B cell (primary cell): ENCODE measurements at regions not wholly inside any gene's neighbourhood (a gene's known extent, or its start where the extent isn't known, plus 50 kb on each side); places are given as distances from the start of the nearest gene placed in this dataset.
A peak's percentile ranks its signal among the peaks of the same experiment; 100 is the strongest.

Experiments used
- ATAC-seq: fragments of 200-7000 bp; cut with Tn5 transposase; one replicate; pipeline ENCODE4 v1.10.0; 2021; ENCODE audit warnings: low read depth, mild to moderate bottlenecking, moderate number of reproducible peaks, moderate library complexity
- CTCF ChIA-PET: fragments of 350-600 bp; sonication (Branson Sonifier 250); formaldehyde crosslinking; loops from one replicate; lab custom pipeline; 2021; ENCODE audit warnings: antibody characterized with exemption, inconsistent platforms; lab: Charles Lee
- POLR2A ChIA-PET: fragments of 350-600 bp; sonication (Branson Sonifier 250); formaldehyde crosslinking; loops from one replicate; lab custom pipeline; 2021; ENCODE audit warnings: antibody characterized with exemption; lab: Charles Lee
- DNase-seq: peaks from one replicate; pipeline ENCODE4 v3.0.0; 2013
- H2AFZ ChIP-seq: 2 replicates; pipeline ENCODE4 v1.6.1; 2012; ENCODE audit warnings: mild to moderate bottlenecking, low read depth, low read length; ENCODE audit not compliant: insufficient read depth, poor library complexity, severe bottlenecking
- H3K27ac ChIP-seq, 2 donors: 1 replicate in 1 of 2; 2 replicates in 1 of 2; pipeline ENCODE4 v1.5.1; 2012 to 2013; ENCODE audit warnings: low read length in 2 of 2, mild to moderate bottlenecking in 2 of 2, moderate library complexity in 1 of 2
- H3K27me3 ChIP-seq, 4 experiments: fragments of 200-600 bp in 1 of 4; sonication (generic) in 1 of 4; replicated peaks in 1 of 4; 1 replicate in 2 of 4; 2 replicates in 2 of 4; pipeline versions ENCODE4 v1.6.1 to v1.7.0; 2013 to 2016; ENCODE audit warnings: low read length in 3 of 4, mild to moderate bottlenecking in 2 of 4, mixed read lengths in 1 of 4, moderate library complexity in 1 of 4; ENCODE audit not compliant: insufficient read depth in 4 of 4, control insufficient read depth in 3 of 4; ENCODE audit errors: control extremely low read depth in 1 of 4
- H3K36me3 ChIP-seq, 2 experiments: replicated peaks in 1 of 2; 1 replicate in 1 of 2; 2 replicates in 1 of 2; pipeline versions ENCODE4 v1.6.1 to v1.7.1; 2013; ENCODE audit warnings: low read length in 1 of 2; ENCODE audit not compliant: insufficient read depth in 2 of 2, control insufficient read depth in 1 of 2; ENCODE audit errors: control extremely low read depth in 1 of 2, extremely low read depth in 1 of 2
- H3K4me1 ChIP-seq, 2 donors: fragments of 200-600 bp in 1 of 2; sonication (generic) in 1 of 2; 1 replicate in 1 of 2; 2 replicates in 1 of 2; pipeline versions ENCODE4 v1.5.1 to v1.6.1; 2013 to 2017; ENCODE audit warnings: low read length in 2 of 2; ENCODE audit not compliant: control insufficient read depth in 2 of 2, insufficient read depth in 2 of 2
- H3K4me2 ChIP-seq: replicated peaks from 2 replicates; pipeline ENCODE3; 2012; ENCODE audit warnings: mild to moderate bottlenecking, low read depth, low read length; ENCODE audit not compliant: poor library complexity, severe bottlenecking
- H3K4me3 ChIP-seq, 5 experiments: fragments of 200-600 bp in 1 of 5; sonication (generic) in 1 of 5; 1 replicate in 3 of 5; 2 replicates in 2 of 5; pipeline versions ENCODE4 v1.5.1 to v1.7.0; 2011 to 2016; ENCODE audit warnings: low read length in 4 of 5, mild to moderate bottlenecking in 4 of 5, low read depth in 2 of 5, control low read depth in 1 of 5, moderate library complexity in 1 of 5; ENCODE audit not compliant: insufficient read depth in 1 of 5; ENCODE audit errors: control extremely low read depth in 1 of 5, extremely low read depth in 1 of 5
- H3K79me2 ChIP-seq: fragments of 200-600 bp; sonication (generic); one replicate; pipeline ENCODE4 v1.6.0; 2016; ENCODE audit warnings: low read length; ENCODE audit not compliant: control insufficient read depth, insufficient read depth
- H3K9ac ChIP-seq: fragments of 200-600 bp; sonication (generic); 2 replicates; pipeline ENCODE4 v1.6.1; 2017; ENCODE audit warnings: mild to moderate bottlenecking, low read length, moderate library complexity
- H3K9me3 ChIP-seq, 3 donors: one replicate each; pipeline versions ENCODE4 v1.6.1 to v1.7.1; 2013; ENCODE audit warnings: low read length in 2 of 3; ENCODE audit not compliant: control insufficient read depth in 2 of 3, insufficient read depth in 1 of 3; ENCODE audit errors: control extremely low read depth in 1 of 3
- H4K20me1 ChIP-seq: 2 replicates; pipeline ENCODE4 v1.6.0; 2012; ENCODE audit warnings: mild to moderate bottlenecking, low read length; ENCODE audit not compliant: insufficient read depth, control insufficient read depth, poor library complexity, severe bottlenecking
- H3K27ac Mint-ChIP-seq: one replicate; pipeline ENCODE4 v1.8.0; 2021; ENCODE audit warnings: mixed read lengths
- H3K27me3 Mint-ChIP-seq: one replicate; pipeline ENCODE4 v1.8.0; 2021; ENCODE audit warnings: mixed read lengths
- H3K4me1 Mint-ChIP-seq: one replicate; pipeline ENCODE4 v1.8.0; 2021; ENCODE audit warnings: mixed read lengths
- H3K4me3 Mint-ChIP-seq: one replicate; pipeline ENCODE4 v1.8.0; 2021; ENCODE audit warnings: mixed read lengths
- H3K9me3 Mint-ChIP-seq: one replicate; pipeline ENCODE4 v1.8.0; 2022; ENCODE audit warnings: mixed read lengths; ENCODE audit not compliant: insufficient read depth
- CTCF ChIP-seq: fragments of 200-600 bp; IDR thresholded peaks from one replicate; pipeline ENCODE4 v1.8.0; 2022; ENCODE audit warnings: antibody characterized with exemption, mild to moderate bottlenecking
- EZH2 ChIP-seq: IDR thresholded peaks from 2 replicates; pipeline ENCODE4 v1.6.1; 2012; ENCODE audit warnings: borderline replicate concordance, low read depth, mild to moderate bottlenecking, moderate library complexity, low read length; ENCODE audit not compliant: insufficient read depth, poor library complexity, severe bottlenecking
- WGBS: methylation state at CpG from one replicate; pipeline ENCODE4 v1.1.5; 2013; ENCODE audit warnings: missing lambda C conversion rate; ENCODE audit not compliant: insufficient coverage; 5-methylcytosine and 5-hydroxymethylcytosine counted together
- intact Hi-C: fragments of 100-400 bp; cut with micrococcal nuclease; formaldehyde crosslinking; loops from one replicate; pipeline ENCODE4 v1.10.0; 2022

DNA sequence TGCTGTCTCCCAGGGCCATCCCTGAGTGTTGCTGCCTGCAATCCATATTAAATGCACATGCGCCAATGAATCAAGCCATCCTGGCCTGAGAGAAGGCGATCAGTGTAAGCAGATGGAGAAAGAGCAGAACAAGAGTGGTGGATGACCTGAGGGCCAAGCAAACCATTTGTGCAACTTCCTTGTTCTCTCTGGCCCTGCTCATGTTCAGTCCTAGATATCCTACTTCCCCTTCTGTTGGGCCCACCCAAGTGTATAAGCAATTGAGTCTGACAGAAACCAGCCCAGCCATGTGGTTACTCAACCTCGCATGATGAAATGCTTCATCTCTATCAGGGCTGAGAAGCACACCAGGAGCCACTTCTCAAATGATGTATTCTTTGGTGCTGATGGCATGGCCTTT, 383.1 kb upstream of the ID2 start:
- ATAC-seq = no peak
- Histone ChIP-seq H3K4me1 (peaks cover 35 to 38% of the 10 kb centered on the region in 2 donors), H3K27me3 (peaks cover 0 to 59% (median 39%) of the 10 kb centered on the region in 4 experiments), H3K4me3 (no peak overlapping the region), H3K9ac (no peak overlapping the region), H3K9me3 (peaks cover 0 to 39% (median 8%) of the 10 kb centered on the region in 3 donors), H3K36me3 (no peaks in the 10 kb centered on the region), H3K79me2 (no peaks in the 10 kb centered on the region), H3K4me2 (peak overlapping the region; percentile 6), H3K27ac (no peak overlapping the region), H4K20me1 (no peaks in the 10 kb centered on the region), H2AFZ (no peak overlapping the region)
- POLR2A ChIA-PET = no interaction called here
- H3K27ac Mint-ChIP-seq = peak overlapping the region; percentile 5
- intact Hi-C loops = no loop called here
- H3K4me3 Mint-ChIP-seq = no peak overlapping the region
- WGBS = 67% methylated on average over 3 of the region's 3 CpGs
- H3K27me3 Mint-ChIP-seq = peaks cover 68% of the 10 kb centered on the region
- peaks cover 33% of the 10 kb centered on the region for H3K4me1 Mint-ChIP-seq
- no peak for TF ChIP-seq EZH2
- TF ChIP-seq CTCF = no peak
- CTCF ChIA-PET = no interaction called here
- H3K9me3 Mint-ChIP-seq = peaks cover 3% of the 10 kb centered on the region
- peak; percentile 54 for DNase-seq

GRCh38 chr2:8300216-8300615, 381.6 kb upstream of the ID2 start:
- TF ChIP-seq CTCF = no peak
- TF ChIP-seq EZH2 = no peak
- ChIA-PET CTCF (no interaction called here), POLR2A (no interaction called here)
- 46% methylated on average over 2 of the region's 5 CpGs for WGBS
- H3K4me3 ChIP-seq = no peak overlapping the region
- H3K36me3 ChIP-seq = no peaks in the 10 kb centered on the region
- H3K27me3 ChIP-seq = peaks cover 0 to 63% (median 42%) of the 10 kb centered on the region in 4 experiments
- no peaks in the 10 kb centered on the region for H4K20me1 ChIP-seq
- Mint-ChIP-seq H3K9me3 (peaks cover 3% of the 10 kb centered on the region), H3K4me3 (no peak overlapping the region), H3K4me1 (peaks cover 39% of the 10 kb centered on the region), H3K27me3 (peaks cover 72% of the 10 kb centered on the region), H3K27ac (no peak overlapping the region)
- H3K4me1 ChIP-seq = peaks cover 43 to 51% of the 10 kb centered on the region in 2 donors
- peaks cover 0 to 39% (median 8%) of the 10 kb centered on the region in 3 donors for H3K9me3 ChIP-seq
- intact Hi-C loops = loop anchor here (5.0 to 10.0 kb wide), 2 partner anchors 177 to 385 kb away; partner anchors contain the start of gene ID2
- no peak overlapping the region for H3K4me2 ChIP-seq
- no peak overlapping the region for H3K9ac ChIP-seq
- ATAC-seq (no peak), DNase-seq (no peak)
- H2AFZ ChIP-seq = no peak overlapping the region
- no peaks in the 10 kb centered on the region for H3K79me2 ChIP-seq
- H3K27ac ChIP-seq = no peak overlapping the region
